NT2/D1 (cell line): ENCODE measurements at regions not wholly inside any gene's neighbourhood (a gene's known extent, or its start where the extent isn't known, plus 50 kb on each side); places are given as distances from the start of the nearest gene placed in this dataset.

Source experiments
- SUZ12 ChIP-seq: IDR thresholded peaks from 2 replicates; pipeline ENCODE4 v1.6.1; 2011; ENCODE audit not compliant: insufficient read length, insufficient read depth; ENCODE audit errors: extremely low read depth
- YY1 ChIP-seq: IDR thresholded peaks from 2 replicates; pipeline ENCODE4 v1.6.1; 2011; ENCODE audit not compliant: insufficient read length, insufficient read depth
- ZNF274 ChIP-seq: IDR thresholded peaks from 2 replicates; pipeline ENCODE4 v1.6.1; 2011; ENCODE audit warnings: mild to moderate bottlenecking, low read depth, low read length

DNA sequence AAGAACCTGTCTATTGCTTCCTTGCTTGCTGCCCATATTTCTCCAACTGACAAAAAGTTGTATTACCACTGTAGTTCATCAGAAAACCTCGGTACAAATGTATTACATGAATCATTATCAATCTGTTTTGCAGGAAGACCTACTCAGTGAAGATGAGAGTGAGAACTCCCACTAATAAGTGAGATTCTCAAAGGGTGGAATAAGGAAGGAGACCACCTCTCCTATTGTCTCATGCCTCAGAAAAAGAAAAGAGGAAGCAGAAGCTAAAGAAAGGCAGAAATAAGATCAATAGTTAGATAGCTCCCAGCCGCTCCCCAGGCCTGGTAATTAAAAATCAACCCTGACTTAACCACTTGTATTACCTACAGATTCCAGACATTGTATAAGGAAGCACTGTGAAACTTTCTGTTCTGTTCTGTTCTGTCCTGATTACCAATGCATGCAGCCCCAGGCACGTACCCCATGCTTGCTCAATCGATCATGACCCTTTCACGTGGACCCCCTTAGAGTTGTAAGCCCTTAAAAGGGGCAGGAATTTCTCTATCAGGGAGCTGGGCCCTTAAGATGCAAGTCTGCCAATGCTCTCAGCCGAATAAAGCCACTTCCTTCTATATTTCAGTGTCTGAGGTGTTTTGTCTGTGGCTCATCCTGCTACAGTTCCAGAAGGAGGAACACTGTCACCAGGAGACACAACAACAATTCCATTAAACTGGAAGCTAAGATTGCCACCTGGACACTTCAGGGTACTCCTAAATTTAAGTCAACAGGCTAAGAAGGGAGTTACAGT lies 152.5 kb upstream of the COX7C start:
- TF ChIP-seq YY1: no peak
- TF ChIP-seq ZNF274: no peak
- no peak for TF ChIP-seq SUZ12
